ENCODE measurements at regions not wholly inside any gene's neighbourhood (a gene's known extent, or its start where the extent isn't known, plus 50 kb on each side); places are given as distances from the start of the nearest gene placed in this dataset.

DNA sequence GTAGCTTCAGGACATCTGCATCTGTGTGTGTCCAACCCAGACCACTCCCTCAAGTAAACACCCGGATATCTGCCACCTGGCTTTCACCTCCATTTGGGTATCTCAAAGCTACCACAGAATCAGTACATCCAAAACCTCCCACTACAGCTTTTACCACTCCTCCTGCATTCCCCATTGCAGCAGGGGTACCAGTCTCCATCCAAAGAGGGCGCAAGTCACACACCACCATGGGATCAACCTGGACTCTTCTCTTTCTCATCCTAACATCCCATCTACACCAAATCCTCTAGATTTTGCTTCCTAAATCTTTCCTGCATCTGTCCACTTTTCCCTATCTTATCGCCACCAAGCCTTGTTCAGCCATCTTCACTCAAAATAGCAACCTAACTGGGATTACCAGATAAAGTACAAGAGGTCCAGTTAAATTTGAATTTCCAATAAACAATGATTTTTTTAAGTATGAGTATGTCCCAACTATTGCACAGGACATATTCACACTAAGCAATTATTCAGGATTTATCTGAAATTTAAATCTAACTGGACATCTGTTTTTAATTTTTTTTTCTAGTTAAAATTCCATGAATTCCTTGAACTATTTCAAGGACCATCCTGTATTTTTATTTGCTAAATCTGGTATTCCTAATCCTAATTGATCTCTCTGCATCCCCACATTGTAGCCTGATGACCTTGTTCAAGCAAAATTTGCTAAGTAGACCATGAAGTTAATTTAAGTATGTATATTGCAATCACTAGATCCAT, 164.3 kb upstream of the MLN start:
- peak; percentile 13 for DNase-seq

DNA sequence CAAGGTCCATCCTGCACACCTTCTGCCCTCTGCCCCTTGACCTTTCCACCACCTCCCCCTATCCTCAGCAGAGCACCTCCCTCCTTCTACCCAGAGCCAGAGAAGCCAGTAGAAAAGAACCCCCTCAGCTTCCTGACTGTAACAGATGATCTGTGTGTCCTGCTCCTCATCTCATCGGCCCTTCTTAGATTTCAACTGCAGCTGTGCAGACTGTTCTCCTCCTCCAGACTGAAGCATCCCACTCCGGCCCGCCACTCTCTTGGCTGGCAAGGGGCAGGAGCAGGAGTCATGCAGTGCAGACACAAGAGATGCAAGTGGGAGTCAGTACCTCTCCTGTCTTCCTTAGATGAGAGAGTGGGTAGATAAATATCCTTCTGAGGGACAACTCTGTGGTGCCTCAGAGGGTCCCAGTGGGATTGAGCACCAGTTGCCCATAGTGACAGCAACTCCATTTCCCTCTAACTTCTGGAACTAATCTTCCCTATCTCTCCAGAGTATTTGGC, 163.5 kb upstream of the MLN start:
- no peak for DNase-seq

DNA sequence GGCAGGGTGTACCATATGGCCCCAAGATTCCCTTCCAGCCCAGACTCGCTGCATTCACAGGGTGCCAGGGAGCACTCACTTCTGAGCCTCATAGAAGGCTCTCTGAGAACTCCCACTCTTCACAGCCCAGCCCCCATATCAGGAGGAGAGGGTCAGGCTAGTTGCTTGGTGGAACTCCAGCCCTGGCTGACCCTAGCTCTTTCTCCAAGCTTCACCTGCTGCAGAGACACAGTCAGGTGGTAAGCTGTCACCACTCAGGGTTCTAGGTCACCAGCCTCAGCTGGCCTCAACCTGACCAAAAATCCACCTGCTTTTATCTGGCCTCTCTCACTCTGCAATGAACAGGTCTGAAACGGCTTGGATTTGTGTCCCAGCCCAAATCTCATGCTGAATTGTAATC, 162.7 kb upstream of the MLN start:
- DNase-seq: no peak

- no peak for DNase-seq
Measured at GRCh38 chr6:33965766-33966165, 162.0 kb upstream of the MLN start.

GRCh38 chr6:33964387-33964786, 160.6 kb upstream of the MLN start:
- no peak for DNase-seq

- no peak for DNase-seq
Measured at GRCh38 chr6:33963136-33963750, 159.4 kb upstream of the MLN start.

- DNase-seq: peak; percentile 38
Measured at GRCh38 chr6:33962246-33963027, 158.6 kb upstream of the MLN start.

DNA sequence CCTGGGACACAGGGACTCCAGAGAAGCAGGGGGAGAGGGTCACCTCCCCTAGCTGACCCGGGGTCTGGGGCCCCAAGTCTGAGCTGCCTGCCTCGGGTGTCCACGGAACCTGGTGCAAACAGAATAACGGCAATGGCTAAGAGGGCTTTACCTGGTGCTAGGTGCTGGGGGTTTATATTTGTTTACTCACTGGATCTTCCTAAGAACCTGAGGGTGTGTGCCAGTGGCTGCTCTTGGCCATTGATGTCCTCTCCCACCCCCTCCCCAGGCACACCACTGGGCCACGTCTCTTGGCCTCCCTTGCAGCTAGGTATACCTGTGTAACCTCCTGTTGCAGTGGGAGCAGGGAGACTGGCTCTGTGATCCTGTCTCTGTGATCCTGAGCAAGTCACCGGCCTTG, 157.9 kb upstream of the MLN start:
- DNase-seq: no peak

GRCh38 chr6:33960345-33961313, 156.8 kb upstream of the MLN start:
- DNase-seq: no peak

- DNase-seq: no peak
Measured at GRCh38 chr6:33959661-33960344, 156.0 kb upstream of the MLN start.

- DNase-seq: no peak
Measured at GRCh38 chr6:33959329-33959651, 155.5 kb upstream of the MLN start.

DNA sequence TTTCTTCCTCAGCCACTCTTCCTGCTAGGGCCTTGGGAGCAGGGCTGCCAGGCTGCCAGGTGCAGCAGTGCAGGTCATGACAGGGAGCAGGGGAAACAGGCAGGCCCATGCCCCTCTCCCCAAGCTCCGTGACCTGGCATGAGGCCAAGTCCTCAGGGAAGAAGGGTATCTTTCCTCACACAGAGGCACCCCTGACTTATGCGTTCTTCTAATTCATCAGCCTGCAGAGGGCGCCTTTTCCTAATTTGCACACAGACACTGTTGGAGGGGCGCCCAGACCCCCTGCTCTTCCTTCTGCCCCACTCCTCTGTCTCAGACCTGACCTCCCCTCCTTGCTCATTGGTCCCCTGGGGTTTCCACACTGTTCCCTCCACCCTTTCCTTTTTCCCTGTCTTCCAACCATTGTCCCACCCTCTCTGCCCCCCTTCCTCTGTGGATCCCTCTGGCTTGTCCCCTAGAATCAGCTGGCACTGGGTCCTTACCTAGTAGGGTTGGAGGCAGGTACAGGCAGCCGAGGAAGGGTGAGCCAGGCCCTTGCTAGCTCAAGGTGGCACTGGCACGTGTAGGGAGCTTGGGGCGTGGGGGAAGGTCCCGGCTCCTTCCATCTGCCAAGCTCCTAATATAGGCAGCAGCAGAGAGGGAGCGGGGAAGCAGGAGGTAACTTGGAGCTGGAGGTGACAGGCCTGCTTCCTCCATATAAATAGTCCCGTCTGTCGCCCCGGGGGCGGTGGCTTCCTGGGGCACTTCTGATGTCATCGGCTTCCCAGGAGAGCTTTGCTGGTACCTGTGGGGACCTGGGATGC, 154.9 kb upstream of the MLN start:
- DNase-seq: no peak

- no peak for DNase-seq
Measured at GRCh38 chr6:33957892-33958525, 154.2 kb upstream of the MLN start.

DNA sequence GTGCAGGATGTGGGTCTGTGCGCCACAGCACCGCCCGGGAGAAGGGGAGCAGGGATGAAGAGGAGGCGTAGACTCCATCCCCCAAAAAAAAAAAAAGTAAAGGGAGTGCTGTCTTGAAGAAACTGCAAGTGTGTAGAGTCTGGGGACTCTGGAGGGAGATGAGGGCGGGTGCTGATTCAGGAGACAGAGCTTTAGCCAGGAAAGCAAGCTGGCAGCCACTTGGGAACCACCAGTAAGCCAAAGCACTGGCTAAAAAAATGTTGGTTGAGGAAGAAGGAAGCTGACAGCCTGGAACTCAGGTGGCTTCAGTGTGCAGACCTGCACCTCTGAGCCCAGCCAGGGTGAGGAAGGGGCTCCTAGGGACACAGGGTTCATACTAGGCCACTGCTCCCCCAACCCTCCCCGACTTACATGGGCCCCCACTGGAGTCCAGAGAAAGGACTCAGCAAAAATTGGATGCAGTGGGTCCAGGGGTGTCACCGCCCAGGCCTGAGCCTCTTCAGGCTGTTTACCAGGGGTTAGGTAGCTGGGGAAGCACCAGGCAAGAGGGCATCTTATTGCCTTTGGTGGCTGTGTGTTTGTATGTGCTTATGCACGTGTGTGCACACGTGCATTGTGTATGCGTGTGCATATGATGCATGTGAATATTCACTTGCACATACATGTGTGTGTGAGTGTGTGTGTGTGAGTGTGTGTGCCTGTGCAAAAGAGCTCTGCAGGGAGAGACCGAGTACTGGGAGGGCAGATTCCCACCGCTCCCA, 153.5 kb upstream of the MLN start:
- no peak for DNase-seq

DNA sequence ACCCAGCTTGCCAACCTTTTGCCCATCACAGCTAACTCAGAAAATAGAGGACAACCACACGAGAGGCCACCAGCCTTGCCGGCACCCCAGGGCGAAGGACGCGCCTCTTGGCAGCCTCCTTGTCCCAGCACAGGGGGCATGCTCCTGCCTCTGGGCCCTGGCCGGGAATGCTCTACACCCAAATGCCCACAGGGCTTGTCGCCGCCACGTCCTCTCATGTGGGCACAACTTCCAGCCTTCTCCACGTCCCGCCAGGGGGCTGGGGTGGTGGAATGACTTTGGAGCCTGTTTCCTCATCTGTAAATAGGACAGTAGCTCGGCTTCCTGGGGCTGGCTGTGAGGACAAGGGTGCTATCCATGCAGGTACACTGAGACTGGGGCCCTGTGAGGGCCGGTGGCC, 152.4 kb upstream of the MLN start:
- no peak for DNase-seq

GRCh38 chr6:33955566-33955965, 151.8 kb upstream of the MLN start:
- DNase-seq: no peak

GRCh38 chr6:33954453-33954852, 150.7 kb upstream of the MLN start:
- DNase-seq: no peak

- no peak for DNase-seq
Measured at GRCh38 chr6:33953171-33953570, 149.4 kb upstream of the MLN start.

- DNase-seq: no peak
Measured at GRCh38 chr6:33952016-33952415, 148.2 kb upstream of the MLN start.
